ENCODE measurements at regions not wholly inside any gene's neighbourhood (a gene's known extent, or its start where the extent isn't known, plus 50 kb on each side); places are given as distances from the start of the nearest gene placed in this dataset.

DNA sequence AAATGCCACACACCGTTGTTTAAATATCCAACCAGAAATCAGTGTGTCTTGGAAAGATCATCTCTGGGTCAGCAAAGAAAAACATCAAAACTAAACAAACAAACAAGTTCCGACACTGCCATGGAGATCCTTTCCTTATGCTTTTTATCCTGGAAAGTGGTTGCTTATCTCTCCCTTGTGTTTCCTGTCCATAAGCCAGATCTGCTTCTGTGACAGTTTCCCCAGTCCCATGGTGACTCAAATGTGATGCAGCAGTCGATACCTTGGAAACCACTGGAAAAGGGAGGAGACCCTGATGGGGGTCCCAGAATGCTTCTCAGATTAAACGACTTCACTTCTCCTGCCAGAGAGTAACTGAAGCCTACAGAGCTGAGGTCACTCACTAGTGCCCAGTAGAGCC is 94.7 kb downstream of the DMRTA2 start:
- TF ChIP-seq, protein P1, sequence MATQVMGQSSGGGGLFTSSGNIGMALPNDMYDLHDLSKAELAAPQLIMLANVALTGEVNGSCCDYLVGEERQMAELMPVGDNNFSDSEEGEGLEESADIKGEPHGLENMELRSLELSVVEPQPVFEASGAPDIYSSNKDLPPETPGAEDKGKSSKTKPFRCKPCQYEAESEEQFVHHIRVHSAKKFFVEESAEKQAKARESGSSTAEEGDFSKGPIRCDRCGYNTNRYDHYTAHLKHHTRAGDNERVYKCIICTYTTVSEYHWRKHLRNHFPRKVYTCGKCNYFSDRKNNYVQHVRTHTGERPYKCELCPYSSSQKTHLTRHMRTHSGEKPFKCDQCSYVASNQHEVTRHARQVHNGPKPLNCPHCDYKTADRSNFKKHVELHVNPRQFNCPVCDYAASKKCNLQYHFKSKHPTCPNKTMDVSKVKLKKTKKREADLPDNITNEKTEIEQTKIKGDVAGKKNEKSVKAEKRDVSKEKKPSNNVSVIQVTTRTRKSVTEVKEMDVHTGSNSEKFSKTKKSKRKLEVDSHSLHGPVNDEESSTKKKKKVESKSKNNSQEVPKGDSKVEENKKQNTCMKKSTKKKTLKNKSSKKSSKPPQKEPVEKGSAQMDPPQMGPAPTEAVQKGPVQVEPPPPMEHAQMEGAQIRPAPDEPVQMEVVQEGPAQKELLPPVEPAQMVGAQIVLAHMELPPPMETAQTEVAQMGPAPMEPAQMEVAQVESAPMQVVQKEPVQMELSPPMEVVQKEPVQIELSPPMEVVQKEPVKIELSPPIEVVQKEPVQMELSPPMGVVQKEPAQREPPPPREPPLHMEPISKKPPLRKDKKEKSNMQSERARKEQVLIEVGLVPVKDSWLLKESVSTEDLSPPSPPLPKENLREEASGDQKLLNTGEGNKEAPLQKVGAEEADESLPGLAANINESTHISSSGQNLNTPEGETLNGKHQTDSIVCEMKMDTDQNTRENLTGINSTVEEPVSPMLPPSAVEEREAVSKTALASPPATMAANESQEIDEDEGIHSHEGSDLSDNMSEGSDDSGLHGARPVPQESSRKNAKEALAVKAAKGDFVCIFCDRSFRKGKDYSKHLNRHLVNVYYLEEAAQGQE (IDR thresholded peaks at IDR 0.05; ENCODE audit: low read depth), result no peak
- TF ChIP-seq RAD21 (IDR thresholded peaks at IDR 0.05; ENCODE audit: low read depth) (no peak), TEAD4 (IDR thresholded peaks at IDR 0.05) (no peak), CEBPB (IDR thresholded peaks at IDR 0.05) (no peak), TCF12 (IDR thresholded peaks at IDR 0.05; ENCODE audit: low read depth) (no peak), EP300 (IDR thresholded peaks at IDR 0.05; ENCODE audit: borderline replicate concordance) (no peak), YY1 (IDR thresholded peaks at IDR 0.05; ENCODE audit: low read depth) (no peak), EGR1 (IDR thresholded peaks at IDR 0.05) (no peak), TAF1 (IDR thresholded peaks at IDR 0.05; ENCODE audit: low read depth) (no peak), CREB1 (IDR thresholded peaks at IDR 0.05; ENCODE audit: low read depth) (no peak), ZBTB7A (IDR thresholded peaks at IDR 0.05; ENCODE audit: low read depth) (no peak)
- TF ChIP-seq, protein P2, sequence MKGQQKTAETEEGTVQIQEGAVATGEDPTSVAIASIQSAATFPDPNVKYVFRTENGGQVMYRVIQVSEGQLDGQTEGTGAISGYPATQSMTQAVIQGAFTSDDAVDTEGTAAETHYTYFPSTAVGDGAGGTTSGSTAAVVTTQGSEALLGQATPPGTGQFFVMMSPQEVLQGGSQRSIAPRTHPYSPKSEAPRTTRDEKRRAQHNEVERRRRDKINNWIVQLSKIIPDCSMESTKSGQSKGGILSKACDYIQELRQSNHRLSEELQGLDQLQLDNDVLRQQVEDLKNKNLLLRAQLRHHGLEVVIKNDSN (IDR thresholded peaks at IDR 0.05), result no peak

DNA sequence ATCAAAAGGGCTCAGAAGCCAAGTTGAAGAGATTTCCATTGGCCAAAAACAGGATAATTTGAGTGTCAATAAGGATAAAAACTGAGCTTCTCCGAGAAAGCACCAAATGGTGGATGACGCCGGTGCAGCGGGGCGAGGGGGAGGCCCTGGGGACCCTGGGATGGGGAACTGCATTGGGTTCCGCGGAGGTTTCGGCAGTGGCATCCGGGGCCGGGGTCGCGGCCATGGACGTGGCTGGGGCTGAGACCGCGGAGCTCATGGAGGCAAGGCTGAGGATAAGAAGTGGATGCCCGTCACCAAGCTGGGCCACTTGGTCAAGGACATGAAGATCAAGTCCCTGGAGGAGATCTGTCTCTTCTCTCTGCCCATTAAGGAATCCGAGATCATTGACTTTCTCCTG is 97.2 kb downstream of the DMRTA2 start:
- TF ChIP-seq EP300 (IDR thresholded peaks at IDR 0.05; ENCODE audit: borderline replicate concordance), result no peak
- TF ChIP-seq YY1 (IDR thresholded peaks at IDR 0.05; ENCODE audit: low read depth), result no peak
- TF ChIP-seq CREB1 (IDR thresholded peaks at IDR 0.05; ENCODE audit: low read depth), result no peak
- TF ChIP-seq, protein P1 (IDR thresholded peaks at IDR 0.05; ENCODE audit: low read depth), result no peak
- no peak for TF ChIP-seq TEAD4 (IDR thresholded peaks at IDR 0.05)
- no peak for TF ChIP-seq FOXM1 (IDR thresholded peaks at IDR 0.05; ENCODE audit: borderline replicate concordance, low read depth)
- TF ChIP-seq CEBPB (IDR thresholded peaks at IDR 0.05), result no peak
- TF ChIP-seq, protein P2 (IDR thresholded peaks at IDR 0.05), result no peak
- TF ChIP-seq TAF1 (IDR thresholded peaks at IDR 0.05; ENCODE audit: low read depth), result no peak
- no peak for TF ChIP-seq NFIC (IDR thresholded peaks at IDR 0.05)
- TF ChIP-seq ZBTB7A (IDR thresholded peaks at IDR 0.05; ENCODE audit: low read depth), result no peak
- TF ChIP-seq RAD21 (IDR thresholded peaks at IDR 0.05; ENCODE audit: low read depth), result no peak
- TF ChIP-seq EGR1 (IDR thresholded peaks at IDR 0.05), result no peak

DNA sequence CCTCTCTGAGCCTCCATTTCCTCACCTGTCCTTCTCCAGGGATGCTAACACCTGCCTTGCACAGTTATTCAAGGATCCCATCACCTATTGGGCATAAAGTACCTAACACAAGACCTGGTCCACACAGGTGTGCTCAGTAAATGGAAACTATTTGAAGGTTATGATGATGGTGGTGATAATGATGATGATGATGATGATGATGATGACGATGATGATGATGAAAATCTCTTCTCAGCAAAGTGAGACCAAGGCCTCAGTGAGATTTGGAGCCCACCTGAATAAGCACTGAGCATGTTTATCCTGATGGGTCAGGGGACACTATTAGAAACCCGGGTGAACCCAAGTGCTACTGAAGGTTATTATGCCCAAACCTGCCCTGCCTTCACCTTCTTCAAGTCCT is 100.7 kb downstream of the DMRTA2 start:
- TF ChIP-seq TCF12 (IDR thresholded peaks at IDR 0.05; ENCODE audit: low read depth) (no peak), ZBTB7A (IDR thresholded peaks at IDR 0.05; ENCODE audit: low read depth) (no peak), NFIC (IDR thresholded peaks at IDR 0.05) (no peak), EP300 (IDR thresholded peaks at IDR 0.05; ENCODE audit: borderline replicate concordance) (no peak), CEBPB (IDR thresholded peaks at IDR 0.05) (no peak), TEAD4 (IDR thresholded peaks at IDR 0.05) (no peak), YY1 (IDR thresholded peaks at IDR 0.05; ENCODE audit: low read depth) (no peak), EGR1 (IDR thresholded peaks at IDR 0.05) (no peak), FOXM1 (IDR thresholded peaks at IDR 0.05; ENCODE audit: borderline replicate concordance, low read depth) (no peak), CREB1 (IDR thresholded peaks at IDR 0.05; ENCODE audit: low read depth) (no peak), RAD21 (IDR thresholded peaks at IDR 0.05; ENCODE audit: low read depth) (no peak), TAF1 (IDR thresholded peaks at IDR 0.05; ENCODE audit: low read depth) (no peak)
- TF ChIP-seq, protein P2 (IDR thresholded peaks at IDR 0.05), result no peak
- TF ChIP-seq, protein P3, sequence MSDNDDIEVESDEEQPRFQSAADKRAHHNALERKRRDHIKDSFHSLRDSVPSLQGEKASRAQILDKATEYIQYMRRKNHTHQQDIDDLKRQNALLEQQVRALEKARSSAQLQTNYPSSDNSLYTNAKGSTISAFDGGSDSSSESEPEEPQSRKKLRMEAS (IDR thresholded peaks at IDR 0.05), result no peak
- TF ChIP-seq, protein P1 (IDR thresholded peaks at IDR 0.05; ENCODE audit: low read depth), result no peak

DNA sequence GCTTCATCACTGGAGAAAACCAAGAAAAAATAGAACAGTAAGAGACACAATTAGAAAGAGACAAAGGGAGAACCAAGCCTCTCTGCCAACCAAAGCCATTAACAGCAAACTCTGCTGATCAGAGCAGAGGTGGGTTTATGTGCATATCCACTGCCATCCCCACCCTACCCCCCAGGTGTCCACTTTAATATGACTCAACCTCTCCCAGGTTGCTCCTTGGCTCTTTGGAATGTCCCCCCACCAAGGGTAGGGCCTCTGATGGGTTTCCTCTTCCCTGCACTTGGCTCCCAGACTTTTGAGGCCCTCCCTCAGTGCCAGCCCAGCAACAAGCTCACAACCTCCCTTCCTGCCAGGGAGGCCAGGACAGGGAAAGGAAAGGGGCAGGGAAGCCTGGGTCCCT is 104.8 kb downstream of the DMRTA2 start:
- TF ChIP-seq CEBPB (IDR thresholded peaks at IDR 0.05), result no peak
- TF ChIP-seq, protein P1 (IDR thresholded peaks at IDR 0.05; ENCODE audit: low read depth), result no peak
- no peak for TF ChIP-seq FOXM1 (IDR thresholded peaks at IDR 0.05; ENCODE audit: borderline replicate concordance, low read depth)
- no peak for TF ChIP-seq TCF12 (IDR thresholded peaks at IDR 0.05; ENCODE audit: low read depth)
- TF ChIP-seq EP300 (IDR thresholded peaks at IDR 0.05; ENCODE audit: borderline replicate concordance), result no peak
- TF ChIP-seq, protein P3 (IDR thresholded peaks at IDR 0.05), result no peak
- no peak for TF ChIP-seq CREB1 (IDR thresholded peaks at IDR 0.05; ENCODE audit: low read depth)
